HUES64 (cell line): ENCODE measurements at regions not wholly inside any gene's neighbourhood (a gene's known extent, or its start where the extent isn't known, plus 50 kb on each side); places are given as distances from the start of the nearest gene placed in this dataset.
"Not testable (repeated sequence)": the region's sequence is repeated elsewhere in the genome, so short reads cannot be mapped to it uniquely, and the experiment has no call there.

Source experiments
- H3K27ac ChIP-seq: 2 replicates; pipeline ENCODE4 v1.7.0; 2013; ENCODE audit warnings: low read depth, low read length, inconsistent platforms
- H3K27me3 ChIP-seq: 2 replicates; pipeline ENCODE4 v1.6.1; 2013; ENCODE audit warnings: mild to moderate bottlenecking, low read length; ENCODE audit not compliant: insufficient read depth
- H3K36me3 ChIP-seq: 2 replicates; pipeline ENCODE4 v1.6.1; 2013; ENCODE audit warnings: mild to moderate bottlenecking, low read length; ENCODE audit not compliant: insufficient read depth
- H3K4me1 ChIP-seq: 2 replicates; pipeline ENCODE4 v1.6.1; 2013; ENCODE audit warnings: mild to moderate bottlenecking, low read length, moderate library complexity; ENCODE audit not compliant: insufficient read depth
- H3K4me3 ChIP-seq: 2 replicates; pipeline ENCODE4 v1.5.1; 2013; ENCODE audit warnings: mild to moderate bottlenecking, low read length, moderate library complexity
- H3K9ac ChIP-seq: 2 replicates; pipeline ENCODE4 v1.6.1; 2013; ENCODE audit warnings: mild to moderate bottlenecking, low read depth, low read length
- H3K9me3 ChIP-seq: 2 replicates; pipeline ENCODE4 v1.6.1; 2013; ENCODE audit warnings: low read depth, low read length; ENCODE audit not compliant: insufficient read depth
- WGBS: fragments of 150-250, 120-280 bp; methylation state at CpG from one replicate; pipeline ENCODE4 v1.1.7; 2013; ENCODE audit warnings: missing lambda C conversion rate; 5-methylcytosine and 5-hydroxymethylcytosine counted together

DNA sequence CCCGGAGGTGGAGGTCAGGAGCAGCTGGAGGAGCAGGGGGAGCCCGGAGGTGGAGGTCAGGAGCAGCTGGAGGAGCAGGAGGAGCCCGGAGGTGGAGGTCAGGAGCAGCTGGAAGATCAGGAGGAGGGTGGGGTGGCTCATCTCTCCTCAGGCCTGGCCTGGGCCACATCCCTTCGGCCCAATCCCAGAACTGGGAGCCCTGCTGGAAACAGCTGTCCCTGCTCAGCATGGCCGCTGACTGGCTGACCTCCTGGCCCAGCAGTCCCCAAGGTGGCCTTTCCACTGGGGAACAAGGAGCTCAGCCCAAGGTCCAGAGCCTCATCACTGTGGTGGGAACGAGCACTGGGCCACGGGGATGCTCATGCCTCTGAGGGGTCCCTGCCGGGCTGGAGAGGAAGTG, 66.6 kb upstream of the LAPTM4A start:
- Histone ChIP-seq H3K27me3 (no peaks in the 10 kb centered on the region), H3K9me3 (no peaks in the 10 kb centered on the region), H3K9ac (no peak overlapping the region), H3K4me3 (no peak overlapping the region), H3K27ac (no peak overlapping the region), H3K36me3 (no peaks in the 10 kb centered on the region), H3K4me1 (no peaks in the 10 kb centered on the region)
- 88% methylated on average over 8 of the region's 8 CpGs for WGBS

DNA sequence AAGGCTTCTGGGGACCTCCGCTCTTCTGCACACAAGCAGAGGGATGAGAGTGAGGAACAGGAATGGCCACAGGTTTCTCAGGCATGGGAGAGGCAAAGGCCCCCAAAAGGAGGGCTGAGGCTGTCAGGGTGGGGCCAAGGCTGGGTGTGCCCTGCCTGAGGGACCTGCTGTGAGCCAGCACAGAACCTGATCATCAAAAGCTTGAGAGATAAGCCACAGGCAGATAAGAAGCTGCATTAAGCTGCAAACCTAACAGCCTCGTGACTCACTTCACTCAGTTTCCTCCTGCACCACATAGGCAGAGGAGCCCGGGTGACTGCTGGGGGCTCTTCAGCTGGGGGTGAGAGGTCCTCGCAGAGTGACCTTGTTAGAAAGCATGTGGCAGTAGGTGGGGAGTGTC, 64.5 kb upstream of the LAPTM4A start:
- WGBS: 93% methylated on average over 4 of the region's 4 CpGs
- no peak overlapping the region for H3K9ac ChIP-seq
- H3K36me3 ChIP-seq: no peaks in the 10 kb centered on the region
- H3K4me1 ChIP-seq: no peaks in the 10 kb centered on the region
- H3K4me3 ChIP-seq: no peak overlapping the region
- no peaks in the 10 kb centered on the region for H3K9me3 ChIP-seq
- H3K27me3 ChIP-seq: no peaks in the 10 kb centered on the region
- no peak overlapping the region for H3K27ac ChIP-seq

DNA sequence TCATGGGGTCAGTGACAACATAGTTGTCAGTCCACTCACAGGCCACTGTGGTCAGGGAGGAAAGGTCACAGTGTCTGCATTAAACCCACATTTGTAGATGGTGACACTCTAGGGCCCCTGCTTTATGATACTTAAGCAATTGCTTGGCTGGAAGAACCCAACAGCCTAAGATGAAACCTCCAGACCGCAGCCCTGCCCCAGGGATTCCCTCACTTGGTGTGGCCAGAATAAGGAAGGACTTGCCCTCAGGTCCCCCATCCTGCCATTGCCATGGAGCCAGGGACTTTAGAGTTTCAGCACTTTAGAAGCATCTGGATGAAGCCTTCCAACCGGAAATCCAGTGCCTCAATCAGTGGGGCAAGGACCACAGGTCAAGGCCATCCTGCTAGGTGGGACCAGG, 63.9 kb upstream of the LAPTM4A start:
- WGBS: 92% methylated on average over 2 of the region's 2 CpGs
- Histone ChIP-seq H3K27me3 (no peaks in the 10 kb centered on the region), H3K9me3 (no peaks in the 10 kb centered on the region), H3K27ac (no peak overlapping the region), H3K36me3 (no peaks in the 10 kb centered on the region), H3K4me1 (no peaks in the 10 kb centered on the region), H3K9ac (no peak overlapping the region), H3K4me3 (no peak overlapping the region)

DNA sequence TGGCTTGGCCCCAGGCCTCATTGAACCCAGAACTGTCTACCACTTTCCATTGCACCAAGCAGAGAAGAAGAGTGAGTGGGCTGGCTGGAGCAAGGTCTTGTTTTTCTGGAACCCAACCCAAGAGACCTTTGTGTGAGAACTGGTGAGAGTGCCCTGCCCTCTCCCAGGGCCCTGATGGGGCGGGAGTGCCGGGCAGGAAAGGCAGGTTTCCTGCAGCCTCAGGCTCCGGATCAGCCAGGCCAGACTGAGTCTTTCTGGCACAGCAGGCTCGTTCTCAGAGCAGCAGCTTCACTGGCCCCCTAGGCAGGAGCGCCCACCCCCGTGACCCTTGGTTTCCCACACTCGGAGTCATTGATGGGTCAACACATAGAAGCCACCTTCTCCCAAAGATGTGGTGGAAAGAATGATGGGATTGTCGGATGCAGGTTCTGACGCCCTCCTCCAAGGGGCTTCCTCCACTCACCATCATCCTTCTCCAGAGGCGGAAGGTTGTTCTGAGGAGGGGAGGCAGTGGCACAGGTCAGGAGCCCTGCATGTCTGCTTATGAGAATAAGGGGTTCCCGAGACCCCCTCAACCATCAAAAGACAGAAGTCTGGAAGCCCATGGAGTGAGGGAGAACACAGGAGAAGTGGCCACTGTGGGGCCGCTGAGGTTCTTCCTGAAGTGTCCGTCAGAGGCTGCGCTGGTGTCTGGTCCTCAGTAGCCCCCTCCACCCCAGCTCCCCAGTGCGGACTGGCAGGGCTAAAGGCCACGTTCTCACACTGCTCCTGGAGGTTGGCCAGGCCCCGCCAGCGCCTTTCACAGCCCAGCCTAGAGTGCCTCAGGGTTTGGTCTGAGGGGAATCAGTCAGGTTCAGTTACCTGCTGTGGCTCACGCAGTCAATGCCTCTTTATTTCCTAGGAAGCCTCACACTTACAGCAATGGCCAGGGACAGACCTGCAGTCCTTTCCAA, 62.8 kb upstream of the LAPTM4A start:
- Histone ChIP-seq H3K4me3 (no peak overlapping the region), H3K27me3 (no peaks in the 10 kb centered on the region), H3K27ac (no peak overlapping the region), H3K4me1 (no peaks in the 10 kb centered on the region), H3K9ac (no peak overlapping the region), H3K36me3 (no peaks in the 10 kb centered on the region), H3K9me3 (no peaks in the 10 kb centered on the region)
- WGBS: 87% methylated on average over 17 of the region's 19 CpGs

DNA sequence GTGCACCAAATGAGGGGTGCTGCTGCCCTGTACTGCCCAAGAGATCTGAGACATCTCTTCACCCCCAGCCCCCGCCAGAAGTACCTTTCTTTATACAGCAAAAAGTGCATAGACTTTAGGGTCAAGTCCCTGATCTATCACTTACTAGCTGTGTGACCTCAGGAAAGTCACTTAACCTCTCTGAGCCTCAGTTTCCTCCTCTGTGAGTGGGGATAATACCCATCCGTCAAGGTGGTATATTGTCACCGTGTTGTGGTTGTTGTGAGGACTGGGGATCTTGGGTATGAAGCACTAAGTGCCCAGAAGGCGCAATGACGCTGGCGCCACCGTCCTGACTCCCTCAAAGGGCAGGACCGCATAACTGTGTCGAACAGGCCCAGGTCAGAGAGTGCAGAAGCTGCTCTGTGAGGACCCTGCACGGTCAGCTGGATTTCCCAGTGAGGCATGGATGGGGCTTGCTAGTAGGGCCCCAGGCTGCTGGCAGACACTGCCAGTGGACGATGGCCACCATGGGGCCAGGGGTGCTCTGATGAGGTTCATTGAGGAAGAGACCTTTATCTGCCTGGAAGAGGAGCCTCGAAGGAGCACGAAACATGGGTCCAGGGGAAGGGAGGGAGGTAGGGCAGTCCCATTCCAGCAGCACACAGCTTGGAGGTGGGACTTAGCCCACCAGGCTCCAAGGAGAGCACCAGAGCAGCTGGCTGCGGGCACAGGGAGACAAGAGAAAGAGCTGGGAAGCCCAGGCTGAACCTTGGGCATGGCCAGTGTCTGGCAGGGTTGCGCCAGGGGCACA, 61.8 kb upstream of the LAPTM4A start:
- Histone ChIP-seq H3K36me3 (no peaks in the 10 kb centered on the region), H3K27ac (no peak overlapping the region), H3K9me3 (no peaks in the 10 kb centered on the region), H3K27me3 (no peaks in the 10 kb centered on the region), H3K4me3 (no peak overlapping the region), H3K9ac (no peak overlapping the region), H3K4me1 (no peaks in the 10 kb centered on the region)
- WGBS: 91% methylated on average over 15 of the region's 15 CpGs

DNA sequence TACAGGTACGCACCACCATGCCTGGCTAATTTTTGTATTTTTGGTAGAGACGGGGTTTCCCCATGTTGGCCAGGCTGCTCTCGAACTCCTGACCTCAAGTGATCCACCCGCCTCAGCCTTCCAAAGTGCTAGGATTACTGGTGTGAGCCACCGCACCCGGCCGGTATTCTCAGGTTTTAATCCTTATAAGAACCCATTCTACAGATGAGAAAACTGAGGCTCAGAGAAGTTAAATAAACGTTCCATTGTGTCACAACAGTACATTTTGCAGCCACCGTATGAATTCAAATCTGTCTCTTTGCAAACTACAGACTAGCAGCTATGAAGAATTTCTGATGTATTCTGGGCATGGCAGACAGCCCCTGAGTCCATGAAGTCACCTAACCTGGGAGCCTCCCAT, 60.9 kb upstream of the LAPTM4A start:
- 92% methylated on average over 9 of the region's 9 CpGs for WGBS
- not testable (repeated sequence) for H3K36me3 ChIP-seq, H3K27ac ChIP-seq, H3K4me3 ChIP-seq, H3K9ac ChIP-seq, H3K9me3 ChIP-seq, H3K4me1 ChIP-seq, H3K27me3 ChIP-seq

DNA sequence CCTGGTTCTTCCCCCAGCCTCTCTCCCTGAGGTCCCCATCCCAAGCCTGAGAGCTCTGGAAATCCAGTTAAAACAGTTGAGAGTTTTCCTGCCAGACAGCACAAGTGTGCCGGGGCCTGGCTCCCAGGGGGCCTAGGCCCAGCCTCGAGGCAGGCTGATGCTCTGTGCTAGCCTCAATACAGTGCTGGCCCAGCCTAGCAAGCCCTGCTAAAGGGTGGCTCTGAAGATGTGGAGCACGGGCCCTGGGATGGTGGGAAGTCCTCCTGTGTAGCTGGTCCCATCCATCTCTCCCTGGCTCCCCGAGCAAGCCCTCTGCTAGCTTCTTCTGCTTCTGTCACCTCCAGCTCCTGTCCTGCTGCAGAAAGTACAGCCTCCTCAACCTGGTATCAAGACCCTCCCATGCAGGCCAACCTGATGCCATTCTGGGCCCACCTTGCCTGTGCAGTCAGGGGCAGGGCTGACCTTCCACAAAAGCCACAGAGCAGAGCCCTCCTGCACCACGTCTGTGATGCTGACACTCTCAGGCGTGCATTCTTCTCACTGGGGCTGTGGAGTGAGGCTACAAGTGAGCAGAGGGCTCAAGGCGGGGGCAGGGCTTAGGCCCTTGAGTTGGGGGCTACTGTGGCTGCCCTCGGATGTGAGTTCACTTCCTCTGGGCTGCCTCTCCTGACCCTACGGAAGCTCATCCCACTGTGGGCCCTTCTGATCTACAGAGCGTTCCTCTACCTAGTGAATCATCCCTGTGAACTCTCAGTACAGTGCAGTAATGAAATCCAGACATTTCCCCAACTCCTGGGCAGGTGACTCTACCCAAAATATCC, 60.1 kb upstream of the LAPTM4A start:
- 84% methylated on average over 10 of the region's 10 CpGs for WGBS
- H3K27ac ChIP-seq: no peak overlapping the region

DNA sequence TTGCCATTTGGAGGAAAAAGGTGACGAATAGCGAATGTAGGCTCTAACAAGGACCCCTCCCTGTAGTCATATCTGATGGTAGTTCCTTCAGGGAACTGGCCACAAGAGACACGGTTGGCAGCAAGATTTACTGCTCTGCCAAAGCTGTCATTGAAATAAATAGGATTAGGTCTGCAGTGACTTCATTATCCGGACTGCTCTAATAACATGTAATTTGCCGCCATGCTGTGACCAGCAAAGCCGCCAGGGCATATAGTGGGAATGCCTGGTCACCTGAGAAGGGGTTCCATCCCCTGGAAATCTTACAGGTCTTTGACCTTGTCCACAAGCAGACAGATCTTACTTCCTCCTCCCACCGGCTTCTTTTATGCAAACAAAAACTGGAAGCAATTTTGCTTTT, 59.4 kb upstream of the LAPTM4A start:
- Histone ChIP-seq H3K9ac (no peak overlapping the region), H3K4me3 (no peak overlapping the region), H3K4me1 (no peaks in the 10 kb centered on the region), H3K36me3 (no peaks in the 10 kb centered on the region), H3K27me3 (peaks cover 5% of the 10 kb centered on the region; the same call in 1 of the 2 replicates), H3K27ac (no peak overlapping the region), H3K9me3 (no peaks in the 10 kb centered on the region)
- 87% methylated on average over 7 of the region's 7 CpGs for WGBS

More for the DNA sequence above, 60.1 kb upstream of the LAPTM4A start:
- H3K4me1 ChIP-seq: no peaks in the 10 kb centered on the region
- H3K9me3 ChIP-seq: no peaks in the 10 kb centered on the region
- no peak overlapping the region for H3K9ac ChIP-seq
- no peak overlapping the region for H3K4me3 ChIP-seq
- H3K27me3 ChIP-seq: 0 out of 2 replicates have a peak, but pooled peaks cover 2% of the 10 kb centered on the region
- no peaks in the 10 kb centered on the region for H3K36me3 ChIP-seq

DNA sequence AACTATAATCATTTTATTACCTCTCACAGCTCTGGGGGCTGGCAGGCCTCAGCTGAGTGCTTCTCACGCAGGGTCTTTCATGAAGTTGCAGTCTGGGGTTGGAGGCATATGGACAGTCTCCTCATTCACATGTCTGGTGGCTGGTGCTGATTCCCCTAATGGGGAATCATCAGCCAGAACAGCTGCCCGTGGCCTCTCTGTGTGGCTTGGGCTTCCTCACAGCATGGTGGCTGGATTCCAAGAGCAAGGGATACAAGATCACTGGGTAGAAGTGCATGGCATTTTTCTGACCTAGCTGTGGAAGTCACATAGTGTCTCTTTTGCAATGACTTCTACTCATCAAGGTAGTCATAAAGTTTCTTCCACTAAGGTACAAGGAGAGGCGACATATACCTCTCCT, 59.0 kb upstream of the LAPTM4A start:
- Histone ChIP-seq H3K36me3 (no peaks in the 10 kb centered on the region), H3K9ac (no peak overlapping the region), H3K4me1 (no peaks in the 10 kb centered on the region), H3K27ac (no peak overlapping the region), H3K9me3 (no peaks in the 10 kb centered on the region), H3K4me3 (no peak overlapping the region), H3K27me3 (peaks cover 5% of the 10 kb centered on the region; the same call in 1 of the 2 replicates)
- 88% methylated on average over 3 of the region's 3 CpGs for WGBS

DNA sequence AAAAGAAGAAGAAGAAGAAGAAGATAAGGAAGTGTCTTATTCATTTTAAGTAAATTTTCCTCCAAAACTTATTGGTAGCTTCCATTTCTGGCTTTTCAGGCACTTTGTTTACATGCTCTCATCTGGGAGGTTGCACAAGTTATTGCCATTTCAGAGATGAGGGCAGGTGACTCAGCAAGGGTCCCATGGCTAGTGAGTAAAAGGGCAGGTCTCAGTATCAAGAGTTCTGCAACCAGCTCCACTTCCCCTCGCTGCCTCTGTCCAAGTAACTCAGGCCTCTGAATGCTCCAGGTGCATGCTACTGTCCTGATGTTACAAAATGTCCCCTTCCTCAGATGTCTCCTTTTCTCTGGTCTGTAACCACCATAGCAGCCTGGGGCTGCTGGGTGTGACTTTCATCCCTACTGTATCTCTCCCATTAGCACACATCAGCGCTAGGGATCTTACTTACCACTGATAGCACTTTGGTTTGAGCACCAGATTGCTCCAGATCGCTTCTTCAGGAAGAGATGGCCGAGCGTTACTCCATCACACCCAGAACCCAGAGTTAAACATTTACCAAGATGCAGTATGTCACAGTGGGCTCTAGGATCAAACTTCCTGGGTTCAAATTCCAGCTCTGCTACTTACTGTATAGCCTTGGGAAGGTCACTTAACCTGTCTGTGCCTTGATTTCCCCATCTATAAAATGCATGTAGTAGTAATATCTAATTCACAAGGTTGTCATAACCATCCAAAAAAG, 57.4 kb upstream of the LAPTM4A start:
- Histone ChIP-seq H3K4me1 (no peaks in the 10 kb centered on the region), H3K27me3 (peaks cover 5% of the 10 kb centered on the region; the same call in 1 of the 2 replicates), H3K9me3 (no peaks in the 10 kb centered on the region), H3K9ac (no peak overlapping the region), H3K4me3 (no peak overlapping the region), H3K27ac (no peak overlapping the region), H3K36me3 (no peaks in the 10 kb centered on the region)
- 87% methylated on average over 5 of the region's 5 CpGs for WGBS
